HTR-8/SVneo (cell line): ENCODE measurements at regions not wholly inside any gene's neighbourhood (a gene's known extent, or its start where the extent isn't known, plus 50 kb on each side); places are given as distances from the start of the nearest gene placed in this dataset.

Experiments used
- DNase-seq: peaks from one replicate; pipeline ENCODE4 v3.0.0; 2011; ENCODE audit warnings: low spot score, mixed read lengths; ENCODE audit not compliant: insufficient read length
- FAIRE-seq: peaks from 2 replicates; lab custom pipeline; 2011; peaks lifted over from hg19 to GRCh38; lab: Jason Lieb, UNC

DNA sequence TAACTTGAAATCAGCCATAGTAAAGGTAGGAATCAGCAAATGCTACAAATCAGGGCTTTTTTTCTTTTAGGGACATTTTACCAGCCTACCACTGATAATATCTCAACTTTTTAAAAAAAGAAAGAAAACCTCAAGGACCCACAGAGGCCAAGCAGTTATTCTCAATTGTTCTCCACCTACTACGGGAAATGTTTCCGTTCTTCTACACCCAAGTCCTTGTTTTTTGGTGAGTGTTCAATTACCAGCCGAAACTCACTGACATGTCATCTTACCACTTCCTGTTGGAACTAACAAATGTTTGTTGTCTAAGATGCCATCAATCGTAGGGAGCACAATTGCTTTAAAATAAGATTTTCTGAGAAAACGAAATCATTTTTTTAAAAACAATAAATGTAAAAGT lies 50.2 kb upstream of the CDK1 start:
- FAIRE-seq (no peak), DNase-seq (no peak)

DNA sequence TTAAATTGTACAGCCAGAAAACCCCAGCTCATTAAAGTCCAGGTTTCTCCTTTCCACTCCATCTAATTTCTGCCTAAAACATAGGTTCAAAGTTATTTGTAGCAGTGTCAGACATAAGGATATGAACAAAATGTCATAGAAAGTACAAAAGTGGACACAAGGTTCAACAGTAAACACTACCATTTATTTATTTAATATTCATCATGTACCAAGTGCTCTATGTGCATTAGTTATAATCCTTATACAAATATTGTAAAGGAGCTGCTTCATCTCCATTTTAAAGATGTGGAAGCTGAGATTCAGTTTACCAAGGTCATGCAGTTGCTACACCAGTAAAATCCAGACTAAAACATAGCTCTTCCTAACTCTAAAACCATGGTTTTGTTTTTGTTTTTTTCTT lies 52.0 kb upstream of the CDK1 start:
- no peak for DNase-seq
- FAIRE-seq = no peak

DNA sequence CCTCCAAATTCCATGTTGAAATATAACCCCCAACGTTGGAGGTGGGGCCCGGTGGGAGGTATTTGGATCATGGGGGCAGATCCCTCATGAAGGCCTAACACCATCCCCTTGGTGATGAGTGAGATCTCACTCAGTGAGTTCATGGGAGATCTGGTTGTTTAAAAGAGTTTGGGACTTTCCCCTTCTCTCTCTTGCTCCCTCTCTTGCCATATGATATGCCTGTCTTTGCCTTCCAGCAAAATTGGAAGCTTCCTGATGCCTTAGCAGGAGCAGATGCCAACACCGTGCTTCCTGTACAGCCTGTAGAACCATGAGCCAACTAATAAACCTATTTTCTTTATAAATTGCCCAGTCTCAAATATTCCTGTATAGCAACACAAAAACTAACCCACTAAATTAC lies 55.7 kb upstream of the CDK1 start:
- FAIRE-seq (no peak), DNase-seq (no peak)

GRCh38 chr10:60719721-60720120 lies 58.6 kb upstream of the CDK1 start:
- no peak for FAIRE-seq
- DNase-seq = no peak

- DNase-seq = peak; percentile 34
Measured at GRCh38 chr10:60718886-60719285, 59.4 kb upstream of the CDK1 start.

DNA sequence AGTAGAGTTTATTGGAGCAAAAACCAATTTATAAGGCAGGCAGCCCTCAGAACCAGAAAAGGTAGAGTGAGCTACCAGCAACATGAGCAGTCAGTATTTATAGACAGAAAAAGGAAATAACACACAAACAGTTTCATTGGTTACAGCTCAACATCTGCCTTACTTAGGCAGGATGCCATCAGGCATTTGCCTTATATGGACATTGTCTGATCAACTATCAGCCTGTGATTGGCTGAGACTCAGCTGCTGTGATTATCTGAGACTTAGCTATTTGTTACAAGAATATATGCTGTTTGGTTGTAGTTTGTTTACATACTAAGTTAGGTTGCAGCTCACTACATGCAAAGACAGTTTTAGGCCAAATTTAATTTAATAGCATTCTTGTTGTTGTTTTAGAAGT lies 60.4 kb upstream of the CDK1 start:
- FAIRE-seq = no peak
- DNase-seq = no peak

More at GRCh38 chr10:60718886-60719285, 59.4 kb upstream of the CDK1 start:
- no peak for FAIRE-seq

- DNase-seq (no peak), FAIRE-seq (no peak)
Measured at GRCh38 chr10:60714233-60714632, 64.0 kb upstream of the CDK1 start.

DNA sequence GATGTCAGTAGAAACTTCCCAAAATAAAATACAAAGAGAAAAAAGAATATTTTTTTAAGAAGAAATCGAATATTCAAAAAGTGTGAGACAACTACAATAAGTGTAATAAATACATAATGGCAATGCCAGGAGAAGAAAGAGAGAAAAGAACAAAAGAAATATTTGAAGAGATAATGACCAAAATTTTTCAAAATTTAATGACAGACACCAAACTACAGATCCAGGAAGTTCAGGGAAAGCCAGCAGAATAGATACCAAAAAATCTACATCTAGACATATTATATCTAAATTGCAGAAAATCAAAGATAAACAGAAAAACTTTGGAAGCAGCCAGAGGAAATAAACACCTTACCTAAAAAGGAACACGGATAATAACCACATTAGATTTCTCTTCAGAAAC lies 66.8 kb upstream of the CDK1 start:
- DNase-seq = no peak
- FAIRE-seq = no peak

DNA sequence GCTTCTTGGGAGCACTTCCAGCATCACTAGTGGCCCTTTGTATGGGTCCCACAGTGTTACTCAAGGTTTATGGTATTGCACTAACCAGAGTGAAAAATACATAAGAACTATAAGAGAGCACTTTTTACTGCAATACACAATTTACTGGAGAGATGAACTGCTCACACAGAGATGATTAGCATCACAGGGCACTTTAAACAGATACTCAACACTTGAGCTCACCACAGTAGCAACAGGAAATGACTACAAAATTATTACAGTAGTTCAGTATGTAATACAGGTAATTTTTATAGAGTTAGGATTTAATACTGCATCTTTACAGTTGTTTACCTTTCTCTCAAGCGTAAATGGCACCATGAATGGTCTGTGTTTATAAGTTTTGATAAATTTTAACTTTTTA lies 68.2 kb upstream of the CDK1 start:
- FAIRE-seq = no peak
- no peak for DNase-seq

DNA sequence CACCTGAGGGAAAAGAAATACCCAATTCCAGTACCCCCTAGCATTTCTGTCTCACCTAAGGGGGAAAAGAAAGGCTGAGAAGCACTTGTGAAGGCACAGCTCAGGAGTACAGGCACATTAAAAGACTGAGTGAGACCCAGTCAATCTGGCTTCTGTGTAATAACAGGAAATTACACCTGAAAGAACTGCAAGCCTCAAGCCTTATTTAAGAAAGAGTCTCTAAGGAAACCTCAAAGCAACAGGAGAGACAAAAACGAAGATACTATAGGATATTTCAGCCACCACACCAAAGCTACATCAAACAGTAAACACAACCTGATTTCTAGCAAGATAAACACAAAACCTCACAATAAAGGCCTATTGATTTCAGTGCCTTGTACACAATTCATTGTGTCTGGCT lies 69.6 kb upstream of the CDK1 start:
- DNase-seq = no peak
- FAIRE-seq = no peak

GRCh38 chr10:60707841-60708240 lies 70.4 kb upstream of the CDK1 start:
- DNase-seq = no peak
- no peak for FAIRE-seq

DNA sequence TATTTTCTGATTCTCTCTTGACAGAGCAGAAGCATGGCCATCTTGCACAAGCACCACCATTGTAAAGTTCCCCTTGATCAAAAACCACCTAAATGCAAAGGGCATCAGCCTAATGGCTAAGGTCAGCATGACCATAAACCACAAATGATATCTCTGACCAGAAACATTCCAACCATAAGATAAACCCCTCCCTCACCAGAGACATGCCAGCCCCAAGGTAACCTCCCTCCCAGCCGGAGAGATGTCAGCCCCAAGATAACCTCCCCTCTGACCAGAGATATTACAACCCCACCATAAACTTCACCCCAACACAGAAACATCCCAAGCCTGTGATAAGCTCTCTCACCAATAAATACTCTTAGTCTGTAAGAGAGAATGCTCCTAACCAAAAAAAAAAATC lies 72.1 kb upstream of the CDK1 start:
- no peak for DNase-seq

GRCh38 chr10:60705376-60705775 lies 72.9 kb upstream of the CDK1 start:
- FAIRE-seq (no peak), DNase-seq (no peak)

More for the DNA sequence above, 72.1 kb upstream of the CDK1 start:
- FAIRE-seq = no peak

DNA sequence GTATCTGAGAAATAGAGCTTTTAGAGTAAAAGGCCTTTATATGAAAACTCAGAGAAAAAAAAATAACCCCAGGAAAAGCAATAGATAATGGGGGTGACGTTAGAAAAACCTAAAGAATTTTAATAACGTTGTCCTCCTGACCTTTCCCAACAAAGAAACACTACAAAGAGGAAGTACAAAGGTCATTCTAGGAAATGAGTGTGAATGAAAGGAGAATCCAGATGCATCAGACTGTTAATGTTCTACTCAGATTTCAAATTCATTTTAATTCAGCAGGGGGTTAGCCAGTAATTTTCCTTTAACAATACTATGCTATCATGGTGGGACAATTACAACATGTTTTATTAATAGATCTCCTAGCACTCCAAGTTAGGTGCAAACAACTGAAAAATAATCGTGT lies 73.8 kb upstream of the CDK1 start:
- no peak for DNase-seq
- no peak for FAIRE-seq

- FAIRE-seq (no peak), DNase-seq (no peak)
Measured at GRCh38 chr10:60703266-60704041, 74.8 kb upstream of the CDK1 start.

DNA sequence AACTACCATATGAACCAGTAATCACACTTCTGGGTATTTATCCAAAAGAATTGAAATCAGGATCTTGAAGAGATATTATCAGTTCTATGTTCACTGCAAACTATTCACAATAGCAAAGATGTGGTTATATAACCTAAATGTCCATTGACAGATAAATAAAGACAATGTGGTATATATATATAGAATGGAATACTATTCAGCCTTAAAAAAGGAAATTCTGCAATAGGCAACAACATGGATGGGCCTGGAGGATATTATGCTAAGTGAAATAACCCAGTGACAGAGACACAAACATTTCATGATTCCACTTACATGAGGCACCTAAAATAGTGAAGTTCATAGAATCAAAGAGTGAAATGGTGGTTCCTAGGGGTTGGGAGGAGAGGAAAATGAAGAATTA lies 90.6 kb upstream of the CDK1 start:
- no peak for FAIRE-seq

GRCh38 chr10:60684091-60684490 lies 94.2 kb upstream of the CDK1 start:
- FAIRE-seq (no peak), DNase-seq (no peak)

More for the DNA sequence above, 90.6 kb upstream of the CDK1 start:
- no peak for DNase-seq

DNA sequence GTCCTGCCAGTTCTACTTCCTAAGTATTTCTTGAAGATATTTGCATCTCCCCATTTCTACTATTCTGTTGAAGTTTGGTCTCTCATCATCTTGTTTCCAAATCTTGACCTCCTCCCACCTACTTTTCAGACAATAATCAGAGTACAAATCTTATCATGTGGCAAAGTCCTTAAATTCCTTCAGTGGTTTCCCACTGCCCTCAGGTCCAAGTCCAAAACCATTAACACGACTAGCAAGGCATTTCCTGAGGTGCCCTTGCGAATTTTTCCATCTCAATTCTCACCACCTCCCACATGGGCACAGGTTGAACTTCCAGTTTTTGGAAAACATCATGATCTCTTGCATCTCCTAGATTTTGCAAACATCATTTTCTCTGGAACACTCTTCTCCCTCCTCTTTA lies 97.2 kb upstream of the CDK1 start:
- FAIRE-seq = no peak
- DNase-seq = no peak

DNA sequence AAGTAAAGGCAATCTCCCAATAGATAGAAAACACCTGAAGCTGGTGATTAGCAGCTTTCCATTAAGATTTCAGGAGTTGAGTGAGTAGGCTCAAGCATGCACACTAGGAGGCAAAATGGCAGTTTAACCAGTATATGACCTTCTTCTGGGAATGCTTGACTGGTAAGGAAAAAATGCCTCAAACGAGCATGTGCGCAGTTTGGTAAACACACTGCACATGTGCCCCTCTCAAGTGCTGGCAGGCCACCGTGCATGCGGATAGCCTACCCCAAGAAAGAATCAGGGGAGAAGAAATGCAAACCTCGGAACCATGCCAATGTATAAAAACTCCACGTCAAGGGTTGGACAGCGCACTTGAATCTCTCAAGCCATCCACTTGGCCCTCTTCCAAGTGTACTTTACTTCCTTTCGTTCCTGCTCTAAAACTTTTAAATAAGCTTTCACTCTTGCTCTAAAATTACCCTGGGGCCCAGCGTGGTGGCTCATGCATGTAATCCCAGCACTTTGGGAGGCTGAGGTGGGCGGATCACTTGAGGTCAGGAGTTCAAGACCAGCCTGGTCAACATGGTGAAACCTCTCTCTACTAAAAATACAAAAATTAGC lies 98.8 kb upstream of the CDK1 start:
- no peak for DNase-seq

GRCh38 chr10:60678978-60679377 lies 99.3 kb upstream of the CDK1 start:
- no peak for FAIRE-seq

More for the DNA sequence above, 98.8 kb upstream of the CDK1 start:
- no peak for FAIRE-seq

DNA sequence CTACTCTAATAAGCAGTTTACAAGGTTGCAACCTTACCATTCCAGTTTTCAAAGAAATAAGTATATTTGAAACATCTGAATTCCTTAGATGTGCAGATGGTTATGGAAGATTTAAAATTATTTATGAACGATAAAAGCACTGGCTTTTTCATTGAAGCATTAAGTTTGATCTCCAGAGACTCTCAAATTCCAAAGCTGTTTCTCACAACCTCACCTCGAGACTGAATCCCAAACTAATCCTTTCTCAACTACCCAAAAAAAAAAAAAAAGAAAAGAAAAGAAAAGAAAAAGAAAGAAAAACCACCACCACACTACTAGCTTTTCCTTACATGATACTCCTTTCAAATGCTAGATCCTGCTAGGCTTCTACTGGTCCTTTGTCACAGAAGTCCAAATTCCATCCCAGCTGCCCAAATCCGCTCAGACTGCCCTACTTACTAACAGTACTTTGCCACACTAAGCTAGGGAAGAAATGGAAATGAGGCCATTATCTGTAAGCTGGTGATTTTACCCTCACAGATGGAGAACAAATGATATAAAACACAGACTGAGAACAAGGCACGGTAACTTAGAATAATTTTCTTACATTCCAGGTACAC lies 100.6 kb upstream of the CDK1 start:
- DNase-seq (no peak), FAIRE-seq (no peak)

More at GRCh38 chr10:60678978-60679377, 99.3 kb upstream of the CDK1 start:
- DNase-seq = no peak

GRCh38 chr10:60675236-60675635 lies 103.0 kb upstream of the CDK1 start:
- FAIRE-seq (no peak), DNase-seq (no peak)
